ENCODE measurements at regions not wholly inside any gene's neighbourhood (a gene's known extent, or its start where the extent isn't known, plus 50 kb on each side); places are given as distances from the start of the nearest gene placed in this dataset.

- TF ChIP-seq CEBPZ (IDR thresholded peaks at IDR 0.05; ENCODE audit: low read depth, low read length), result no peak
- no peak for TF ChIP-seq CTCF (IDR thresholded peaks at IDR 0.05 in 2 of 3, conservative IDR thresholded peaks at IDR 0.05 in 1 of 3; ENCODE audit: control insufficient read depth in 2 of 3, extremely low read depth in 1 of 3, insufficient read depth in 1 of 3, low read depth in 3 of 3, low read length in 3 of 3)
- TF ChIP-seq ELK1 (IDR thresholded peaks at IDR 0.05; ENCODE audit: low read depth, low read length), result no peak
- no peak for TF ChIP-seq GATAD2B (conservative IDR thresholded peaks at IDR 0.05; ENCODE audit: low read depth)
- no peak for TF ChIP-seq ATF2 (IDR thresholded peaks at IDR 0.05; ENCODE audit: low read length)
- TF ChIP-seq PML (IDR thresholded peaks at IDR 0.05; ENCODE audit: low read length), result no peak
- no peak for TF ChIP-seq POLR2AphosphoS5 (IDR thresholded peaks at IDR 0.05; ENCODE audit: low read length)
- no peak for TF ChIP-seq RELA (IDR thresholded peaks at IDR 0.05; ENCODE audit: borderline replicate concordance, partially characterized antibody)
- no peak for TF ChIP-seq EGR1 (IDR thresholded peaks at IDR 0.05; ENCODE audit: borderline replicate concordance in 1 of 2, low read depth in 2 of 2, low read length in 2 of 2)
- TF ChIP-seq PBX3 (IDR thresholded peaks at IDR 0.05; ENCODE audit: insufficient replicate concordance, low read depth, low read length), result no peak
- no peak for TF ChIP-seq EP300 (IDR thresholded peaks at IDR 0.05; ENCODE audit: borderline replicate concordance in 1 of 2, control insufficient read depth in 1 of 2, low read depth in 2 of 2, low read length in 2 of 2)
Observed at GRCh38 chr3:23751212-23751723, 54.5 kb upstream of the UBE2E1 start.
